B cell (primary cell): ENCODE measurements at regions not wholly inside any gene's neighbourhood (a gene's known extent, or its start where the extent isn't known, plus 50 kb on each side); places are given as distances from the start of the nearest gene placed in this dataset.
A peak's percentile ranks its signal among the peaks of the same experiment; 100 is the strongest.

Experiments used
- ATAC-seq: fragments of 200-7000 bp; cut with Tn5 transposase; one replicate; pipeline ENCODE4 v1.10.0; 2021; ENCODE audit warnings: low read depth, mild to moderate bottlenecking, moderate number of reproducible peaks, moderate library complexity
- CTCF ChIA-PET: fragments of 350-600 bp; sonication (Branson Sonifier 250); formaldehyde crosslinking; loops from one replicate; lab custom pipeline; 2021; ENCODE audit warnings: antibody characterized with exemption, inconsistent platforms; lab: Charles Lee
- POLR2A ChIA-PET: fragments of 350-600 bp; sonication (Branson Sonifier 250); formaldehyde crosslinking; loops from one replicate; lab custom pipeline; 2021; ENCODE audit warnings: antibody characterized with exemption; lab: Charles Lee
- DNase-seq: peaks from one replicate; pipeline ENCODE4 v3.0.0; 2013
- H2AFZ ChIP-seq: 2 replicates; pipeline ENCODE4 v1.6.1; 2012; ENCODE audit warnings: mild to moderate bottlenecking, low read depth, low read length; ENCODE audit not compliant: insufficient read depth, poor library complexity, severe bottlenecking
- H3K27ac ChIP-seq, 2 donors: 1 replicate in 1 of 2; 2 replicates in 1 of 2; pipeline ENCODE4 v1.5.1; 2012 to 2013; ENCODE audit warnings: low read length in 2 of 2, mild to moderate bottlenecking in 2 of 2, moderate library complexity in 1 of 2
- H3K27me3 ChIP-seq, 4 experiments: fragments of 200-600 bp in 1 of 4; sonication (generic) in 1 of 4; replicated peaks in 1 of 4; 1 replicate in 2 of 4; 2 replicates in 2 of 4; pipeline versions ENCODE4 v1.6.1 to v1.7.0; 2013 to 2016; ENCODE audit warnings: low read length in 3 of 4, mild to moderate bottlenecking in 2 of 4, mixed read lengths in 1 of 4, moderate library complexity in 1 of 4; ENCODE audit not compliant: insufficient read depth in 4 of 4, control insufficient read depth in 3 of 4; ENCODE audit errors: control extremely low read depth in 1 of 4
- H3K36me3 ChIP-seq, 2 experiments: replicated peaks in 1 of 2; 1 replicate in 1 of 2; 2 replicates in 1 of 2; pipeline versions ENCODE4 v1.6.1 to v1.7.1; 2013; ENCODE audit warnings: low read length in 1 of 2; ENCODE audit not compliant: insufficient read depth in 2 of 2, control insufficient read depth in 1 of 2; ENCODE audit errors: control extremely low read depth in 1 of 2, extremely low read depth in 1 of 2
- H3K4me1 ChIP-seq, 2 donors: fragments of 200-600 bp in 1 of 2; sonication (generic) in 1 of 2; 1 replicate in 1 of 2; 2 replicates in 1 of 2; pipeline versions ENCODE4 v1.5.1 to v1.6.1; 2013 to 2017; ENCODE audit warnings: low read length in 2 of 2; ENCODE audit not compliant: control insufficient read depth in 2 of 2, insufficient read depth in 2 of 2
- H3K4me2 ChIP-seq: replicated peaks from 2 replicates; pipeline ENCODE3; 2012; ENCODE audit warnings: mild to moderate bottlenecking, low read depth, low read length; ENCODE audit not compliant: poor library complexity, severe bottlenecking
- H3K4me3 ChIP-seq, 5 experiments: fragments of 200-600 bp in 1 of 5; sonication (generic) in 1 of 5; 1 replicate in 3 of 5; 2 replicates in 2 of 5; pipeline versions ENCODE4 v1.5.1 to v1.7.0; 2011 to 2016; ENCODE audit warnings: low read length in 4 of 5, mild to moderate bottlenecking in 4 of 5, low read depth in 2 of 5, control low read depth in 1 of 5, moderate library complexity in 1 of 5; ENCODE audit not compliant: insufficient read depth in 1 of 5; ENCODE audit errors: control extremely low read depth in 1 of 5, extremely low read depth in 1 of 5
- H3K79me2 ChIP-seq: fragments of 200-600 bp; sonication (generic); one replicate; pipeline ENCODE4 v1.6.0; 2016; ENCODE audit warnings: low read length; ENCODE audit not compliant: control insufficient read depth, insufficient read depth
- H3K9ac ChIP-seq: fragments of 200-600 bp; sonication (generic); 2 replicates; pipeline ENCODE4 v1.6.1; 2017; ENCODE audit warnings: mild to moderate bottlenecking, low read length, moderate library complexity
- H3K9me3 ChIP-seq, 3 donors: one replicate each; pipeline versions ENCODE4 v1.6.1 to v1.7.1; 2013; ENCODE audit warnings: low read length in 2 of 3; ENCODE audit not compliant: control insufficient read depth in 2 of 3, insufficient read depth in 1 of 3; ENCODE audit errors: control extremely low read depth in 1 of 3
- H4K20me1 ChIP-seq: 2 replicates; pipeline ENCODE4 v1.6.0; 2012; ENCODE audit warnings: mild to moderate bottlenecking, low read length; ENCODE audit not compliant: insufficient read depth, control insufficient read depth, poor library complexity, severe bottlenecking
- H3K27ac Mint-ChIP-seq: one replicate; pipeline ENCODE4 v1.8.0; 2021; ENCODE audit warnings: mixed read lengths
- H3K27me3 Mint-ChIP-seq: one replicate; pipeline ENCODE4 v1.8.0; 2021; ENCODE audit warnings: mixed read lengths
- H3K4me1 Mint-ChIP-seq: one replicate; pipeline ENCODE4 v1.8.0; 2021; ENCODE audit warnings: mixed read lengths
- H3K4me3 Mint-ChIP-seq: one replicate; pipeline ENCODE4 v1.8.0; 2021; ENCODE audit warnings: mixed read lengths
- H3K9me3 Mint-ChIP-seq: one replicate; pipeline ENCODE4 v1.8.0; 2022; ENCODE audit warnings: mixed read lengths; ENCODE audit not compliant: insufficient read depth
- CTCF ChIP-seq: fragments of 200-600 bp; IDR thresholded peaks from one replicate; pipeline ENCODE4 v1.8.0; 2022; ENCODE audit warnings: antibody characterized with exemption, mild to moderate bottlenecking
- EZH2 ChIP-seq: IDR thresholded peaks from 2 replicates; pipeline ENCODE4 v1.6.1; 2012; ENCODE audit warnings: borderline replicate concordance, low read depth, mild to moderate bottlenecking, moderate library complexity, low read length; ENCODE audit not compliant: insufficient read depth, poor library complexity, severe bottlenecking
- WGBS: methylation state at CpG from one replicate; pipeline ENCODE4 v1.1.5; 2013; ENCODE audit warnings: missing lambda C conversion rate; ENCODE audit not compliant: insufficient coverage; 5-methylcytosine and 5-hydroxymethylcytosine counted together
- intact Hi-C: fragments of 100-400 bp; cut with micrococcal nuclease; formaldehyde crosslinking; loops from one replicate; pipeline ENCODE4 v1.10.0; 2022

- no peak for TF ChIP-seq EZH2
- no peak for TF ChIP-seq CTCF
Observed at GRCh38 chr10:120749072-120749471, 102.1 kb upstream of the WDR11 start.

GRCh38 chr10:120749856-120750566 is 101.2 kb upstream of the WDR11 start:
- Histone ChIP-seq H3K4me3 (no peak overlapping the region), H3K79me2 (no peaks in the 10 kb centered on the region), H3K9ac (no peak overlapping the region), H4K20me1 (no peaks in the 10 kb centered on the region), H3K4me1 (peaks cover 4 to 5% of the 10 kb centered on the region in 2 donors), H2AFZ (no peak overlapping the region), H3K4me2 (no peak overlapping the region), H3K27ac (no peak overlapping the region), H3K27me3 (no peaks in the 10 kb centered on the region), H3K36me3 (no peaks in the 10 kb centered on the region), H3K9me3 (no peaks in the 10 kb centered on the region)
- TF ChIP-seq EZH2 (no peak), CTCF (no peak)
- WGBS: 10% methylated on average over 9 of the region's 11 CpGs
- ChIA-PET CTCF (interaction anchor here (1.4 kb wide), 1 partner anchor 12 kb away, joined by 3 read pairs; no protein-coding TSS in a partner anchor), POLR2A (no interaction called here)
- no peaks in the 10 kb centered on the region for H3K9me3 Mint-ChIP-seq
- H3K4me3 Mint-ChIP-seq: no peak overlapping the region
- peaks cover 6% of the 10 kb centered on the region for H3K4me1 Mint-ChIP-seq
- intact Hi-C loops: no loop called here
- DNase-seq (peak; percentile 11), ATAC-seq (no peak)
- H3K27me3 Mint-ChIP-seq: peaks cover 24% of the 10 kb centered on the region
- H3K27ac Mint-ChIP-seq: no peak overlapping the region

More at GRCh38 chr10:120749072-120749471, 102.1 kb upstream of the WDR11 start:
- intact Hi-C loops: no loop called here
- no peaks in the 10 kb centered on the region for H3K9me3 ChIP-seq
- ATAC-seq: no peak
- H3K4me3 Mint-ChIP-seq: no peak overlapping the region
- H3K27ac Mint-ChIP-seq: no peak overlapping the region
- no peak for DNase-seq
- H3K4me3 ChIP-seq: no peak overlapping the region
- H2AFZ ChIP-seq: no peak overlapping the region
- no peak overlapping the region for H3K9ac ChIP-seq
- H3K4me1 Mint-ChIP-seq: peaks cover 6% of the 10 kb centered on the region
- CTCF ChIA-PET: interaction anchor here (1.4 kb wide), 1 partner anchor 11 kb away, joined by 3 read pairs; no protein-coding TSS in a partner anchor
- WGBS: 40% methylated on average over 1 of the region's 2 CpGs
- H3K4me1 ChIP-seq: peaks cover 4 to 5% of the 10 kb centered on the region in 2 donors
- POLR2A ChIA-PET: no interaction called here
- H3K27me3 Mint-ChIP-seq: peaks cover 28% of the 10 kb centered on the region
- no peak overlapping the region for H3K4me2 ChIP-seq
- no peaks in the 10 kb centered on the region for H3K79me2 ChIP-seq
- no peaks in the 10 kb centered on the region for H3K9me3 Mint-ChIP-seq
- no peaks in the 10 kb centered on the region for H3K36me3 ChIP-seq
- no peak overlapping the region for H3K27ac ChIP-seq
- no peaks in the 10 kb centered on the region for H3K27me3 ChIP-seq
- no peaks in the 10 kb centered on the region for H4K20me1 ChIP-seq
